ENCODE measurements at regions not wholly inside any gene's neighbourhood (a gene's known extent, or its start where the extent isn't known, plus 50 kb on each side); places are given as distances from the start of the nearest gene placed in this dataset.
A peak's percentile ranks its signal among the peaks of the same experiment; 100 is the strongest.
"Not testable (repeated sequence)": the region's sequence is repeated elsewhere in the genome, so short reads cannot be mapped to it uniquely, and the experiment has no call there.

DNA sequence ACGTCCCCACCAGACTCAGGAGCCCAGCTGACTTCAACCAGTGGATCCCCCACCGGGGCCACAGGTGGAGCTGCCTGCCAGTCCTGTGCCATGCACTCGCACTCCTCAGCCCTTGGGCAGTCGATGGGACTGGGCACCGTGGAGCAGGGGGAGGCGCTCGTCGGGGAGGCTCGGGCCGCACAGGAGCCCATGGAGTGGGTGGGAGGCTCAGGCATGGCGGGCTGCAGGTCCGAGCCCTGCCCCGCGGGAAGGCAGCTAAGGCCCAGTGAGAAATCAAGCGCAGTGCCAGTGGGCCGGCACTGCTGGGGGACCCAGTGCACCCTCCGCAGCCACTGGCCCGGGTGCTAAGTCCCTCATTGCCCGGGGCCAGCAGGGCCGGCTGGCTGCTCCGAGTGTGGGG, 52.3 kb upstream of the LRRC30 start:
- not testable (repeated sequence) for DNase-seq

GRCh38 chr18:7177116-7177744, 53.7 kb upstream of the LRRC30 start:
- peak; percentile 3 to 27 for DNase-seq

DNA sequence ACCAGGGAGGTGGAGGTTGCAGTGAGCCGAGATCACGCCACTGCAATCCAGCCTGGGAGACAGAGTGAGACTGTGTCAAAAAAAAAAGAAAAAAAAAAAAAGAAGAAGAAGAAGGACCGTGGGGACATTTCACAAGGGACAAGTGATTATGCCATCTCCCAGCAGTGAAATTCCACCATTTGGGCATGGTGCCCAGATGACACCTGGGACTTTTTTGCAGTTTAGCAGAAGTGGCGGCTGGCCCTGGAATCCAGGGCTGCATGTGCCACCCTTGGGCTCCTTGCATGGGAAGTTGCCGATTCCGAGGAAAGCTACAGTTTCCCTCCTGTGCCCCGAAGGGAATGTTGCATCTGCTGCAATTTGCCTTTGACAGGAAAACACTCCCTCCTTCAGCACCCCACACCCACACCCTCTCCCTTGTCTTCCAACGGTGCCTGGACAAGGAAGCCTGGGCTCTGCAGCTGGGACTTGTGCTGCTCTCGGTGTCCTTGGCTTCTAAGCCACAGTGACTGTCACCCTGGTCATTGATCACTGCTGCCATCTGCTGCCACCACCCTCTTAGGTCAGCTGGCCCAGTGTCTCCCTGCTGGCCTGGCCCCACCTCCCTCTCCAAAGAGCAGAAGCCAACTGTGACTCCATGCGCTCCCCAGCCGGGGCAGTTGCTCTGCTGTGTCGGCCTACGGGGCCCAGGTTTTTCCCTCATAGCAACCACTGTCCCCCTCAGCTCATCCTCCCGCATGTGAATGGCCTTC, 56.4 kb upstream of the LRRC30 start:
- DNase-seq: peak in 1 of 2 donors; percentile 12

DNA sequence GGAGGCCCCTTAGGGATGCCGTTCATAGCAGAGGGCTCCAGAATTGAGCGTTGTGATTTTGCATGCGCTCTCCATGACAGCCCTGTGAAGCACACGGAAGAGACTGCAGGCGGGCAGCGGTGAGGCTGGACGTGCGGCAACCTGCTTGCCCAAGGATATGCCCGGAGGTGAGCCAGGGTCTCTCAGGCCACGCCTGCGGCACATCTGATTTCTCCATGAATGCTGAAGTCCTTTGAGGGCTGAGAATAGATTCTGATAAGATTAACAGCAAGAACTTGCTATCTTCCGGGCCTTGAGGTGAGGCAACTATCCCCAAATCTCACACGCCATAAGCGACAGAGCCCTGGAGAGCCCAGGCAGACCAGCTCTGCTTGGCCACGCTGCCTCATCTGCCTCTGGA, 55.6 kb upstream of the LAMA1 start:
- no peak for DNase-seq

DNA sequence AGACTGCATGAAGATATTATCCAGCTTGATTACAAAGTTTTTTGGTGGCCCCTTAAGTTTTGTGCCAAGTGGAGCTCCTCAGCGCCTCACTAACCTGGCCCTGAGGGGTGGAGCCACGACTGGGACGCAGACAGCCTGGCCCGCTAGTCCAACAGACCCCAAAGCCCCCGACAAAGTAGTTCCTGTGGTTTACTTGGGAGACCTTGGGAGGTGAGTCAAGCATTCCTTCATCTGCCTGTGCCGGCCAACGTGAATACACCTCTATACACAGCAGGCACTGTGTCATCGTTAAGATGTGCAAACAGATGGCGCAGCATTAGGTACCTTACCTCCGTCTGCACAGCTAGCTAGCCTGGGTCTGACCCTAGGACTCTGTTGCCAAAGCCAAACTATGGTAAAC, 55.0 kb upstream of the LAMA1 start:
- no peak for DNase-seq

- DNase-seq: no peak
Observed at GRCh38 chr18:7170292-7170691, 52.7 kb upstream of the LAMA1 start.

DNA sequence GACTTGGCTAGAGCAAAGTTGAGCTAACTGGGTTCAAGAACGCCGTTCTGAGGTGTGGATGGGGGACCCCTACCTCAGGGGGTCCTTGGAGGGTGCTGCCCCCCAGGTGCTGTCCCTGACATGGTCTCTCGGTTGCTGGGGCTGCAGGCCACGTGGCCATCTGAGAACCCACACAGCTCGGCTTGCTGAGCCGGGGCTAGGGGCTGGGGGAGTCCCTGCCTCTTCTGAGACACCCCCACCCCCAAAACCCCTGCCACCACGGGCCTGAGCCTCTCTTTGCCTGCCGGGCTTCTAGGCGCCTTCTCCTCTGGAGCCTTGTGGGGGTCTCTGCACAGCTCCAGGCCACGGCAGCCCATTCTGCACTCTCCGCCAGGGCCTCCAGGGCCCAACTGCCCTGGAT, 52.0 kb upstream of the LAMA1 start:
- no peak for DNase-seq

DNA sequence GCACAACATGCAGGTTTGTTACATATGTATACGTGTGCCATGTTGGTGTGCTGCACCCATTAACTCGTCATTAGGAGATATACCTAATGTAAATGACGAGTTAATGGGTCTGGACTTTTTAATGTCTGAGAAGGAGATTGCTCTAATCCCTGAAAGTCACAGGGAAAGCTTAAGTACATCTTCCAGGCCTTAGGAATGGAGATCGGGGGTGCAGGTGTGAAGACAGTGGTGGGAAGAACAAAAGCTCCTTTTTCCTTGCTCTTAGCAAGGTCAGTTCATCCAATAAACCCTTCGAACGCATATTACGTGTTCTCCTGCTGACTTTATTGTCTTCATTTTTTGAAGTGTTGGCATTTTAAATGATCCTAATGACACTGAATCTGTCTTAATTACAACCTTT, 50.8 kb upstream of the LAMA1 start:
- DNase-seq: no peak

Data from hippocampal formation (tissue), 2 donors.